A549 (cell line): ENCODE measurements at regions not wholly inside any gene's neighbourhood (a gene's known extent, or its start where the extent isn't known, plus 50 kb on each side); places are given as distances from the start of the nearest gene placed in this dataset.

ENCODE experiments used
- ATAC-seq, 2 experiments: fragments of 200-7000 bp in 1 of 2; fragments of >200 bp in 1 of 2; cut with Nextera tagmentation in 1 of 2; cut with Tn5 transposase in 1 of 2; 3 replicates each; pipeline versions ENCODE4 v1.8.0 to v1.9.1; 2018 to 2020; ENCODE audit warnings: mild to moderate bottlenecking in 1 of 2, moderate library complexity in 1 of 2
- CTCF ChIA-PET: fragments of 300-600 bp; sonication (Branson Sonifier 250); formaldehyde crosslinking; extraction: SDS; loops from one replicate; lab custom pipeline; 2021; ENCODE audit warnings: antibody characterized with exemption, inconsistent platforms; lab: Yijun Ruan, JAX
- POLR2A ChIA-PET: fragments of 350-600 bp; formaldehyde crosslinking; extraction: SDS; loops from one replicate; lab custom pipeline; 2021; ENCODE audit warnings: antibody characterized with exemption, inconsistent platforms; lab: Yijun Ruan, JAX
- DNase-seq, 2 experiments: peaks; one replicate each; pipeline versions ENCODE4 v3.0.0 to v3.0.0-alpha.2; 2011 to 2016; ENCODE audit warnings: low read depth in 1 of 2, low spot score in 1 of 2
- FAIRE-seq: peaks from 2 replicates; lab custom pipeline; 2011; peaks lifted over from hg19 to GRCh38; lab: Jason Lieb, UNC
- H3K27ac ChIP-seq, 2 experiments: fragments of >200 bp; sonication (Bioruptor Twin); formaldehyde crosslinking; 3 replicates each; pipeline ENCODE4 v1.5.1; 2016 to 2017
- H3K4me1 ChIP-seq: fragments of >200 bp; sonication (Bioruptor Twin); formaldehyde crosslinking; 3 replicates; pipeline ENCODE4 v1.6.1; 2016
- H3K4me2 ChIP-seq: fragments of >200 bp; sonication (Bioruptor Twin); formaldehyde crosslinking; 3 replicates; pipeline ENCODE4 v1.6.1; 2016
- H3K4me3 ChIP-seq: fragments of >200 bp; sonication (Bioruptor Twin); formaldehyde crosslinking; 3 replicates; pipeline ENCODE4 v1.5.1; 2016
- H3K9me3 ChIP-seq: fragments of >200 bp; sonication (Bioruptor Twin); formaldehyde crosslinking; 3 replicates; pipeline ENCODE4 v1.6.1; 2016
- CBX8 ChIP-seq: fragments of 200-600 bp; sonication (generic); IDR thresholded peaks from 2 replicates; pipeline ENCODE4 v1.6.1; 2016
- CHD4 ChIP-seq: fragments of 200-600 bp; sonication (generic); IDR thresholded peaks from 2 replicates; pipeline ENCODE4 v1.6.1; 2016; ENCODE audit warnings: antibody characterized with exemption, mild to moderate bottlenecking, borderline replicate concordance
- CTCF ChIP-seq: fragments of >200 bp; sonication (Bioruptor Twin); formaldehyde crosslinking; IDR thresholded peaks from 3 replicates; pipeline ENCODE4 v1.5.1; 2016
- E2F6 ChIP-seq: IDR thresholded peaks from 2 replicates; pipeline ENCODE4 v1.6.1; 2012; ENCODE audit warnings: low read depth, borderline replicate concordance
- EHMT2 ChIP-seq: fragments of 200-600 bp; sonication (generic); IDR thresholded peaks from 2 replicates; pipeline ENCODE4 v1.6.1; 2016; ENCODE audit warnings: antibody characterized with exemption, low read depth, mild to moderate bottlenecking, moderate library complexity
- ESRRA ChIP-seq: fragments of 150-350 bp; IDR thresholded peaks from 2 replicates; pipeline ENCODE4 v1.6.1; 2014; ENCODE audit warnings: mild to moderate bottlenecking, low read length, borderline replicate concordance
- FOSB ChIP-seq: fragments of 250-450 bp; sonication (Bioruptor Pico); IDR thresholded peaks from 2 replicates; pipeline ENCODE4 v1.5.0; 2020; ENCODE audit warnings: mild to moderate bottlenecking, moderate library complexity
- HOXB5 ChIP-seq: fragments of 250-450 bp; sonication (Bioruptor Pico); IDR thresholded peaks from 2 replicates; pipeline ENCODE4 v1.5.0; 2020; ENCODE audit warnings: mild to moderate bottlenecking, moderate library complexity
- JUN ChIP-seq, 2 experiments: fragments of >200 bp; sonication (Bioruptor Twin); formaldehyde crosslinking; IDR thresholded peaks; 2 replicates in 1 of 2; 3 replicates in 1 of 2; pipeline ENCODE4 v1.6.1; 2016 to 2017
- KDM1A ChIP-seq: fragments of 200-600 bp; sonication (generic); IDR thresholded peaks from 2 replicates; pipeline ENCODE4 v1.6.1; 2016; ENCODE audit warnings: low read depth, mild to moderate bottlenecking
- KDM5A ChIP-seq: fragments of 200-600 bp; sonication (generic); IDR thresholded peaks from 2 replicates; pipeline ENCODE4 v1.6.1; 2016; ENCODE audit warnings: antibody characterized with exemption, mild to moderate bottlenecking
- MAX ChIP-seq: IDR thresholded peaks from 2 replicates; pipeline ENCODE4 v1.6.1; 2012
- NFE2L2 ChIP-seq: fragments of 150-350 bp; conservative IDR thresholded peaks from 2 replicates; pipeline ENCODE4 v1.6.1; 2014; ENCODE audit warnings: low read length
- NPAS2 ChIP-seq: fragments of 250-450 bp; sonication (Bioruptor Pico); IDR thresholded peaks from 2 replicates; pipeline ENCODE4 v1.8.0; 2022; ENCODE audit warnings: mild to moderate bottlenecking, moderate library complexity, borderline replicate concordance
- NR3C1 ChIP-seq: fragments of >200 bp; sonication (Bioruptor Twin); formaldehyde crosslinking; IDR thresholded peaks from 3 replicates; pipeline ENCODE4 v1.6.1; 2017
- PHF8 ChIP-seq: fragments of 200-600 bp; sonication (generic); IDR thresholded peaks from 2 replicates; pipeline ENCODE4 v1.6.1; 2016; ENCODE audit warnings: low read depth, mild to moderate bottlenecking, antibody characterized with exemption, moderate library complexity, borderline replicate concordance
- POLR2A ChIP-seq: IDR thresholded peaks from 2 replicates; pipeline ENCODE4 v1.6.1; 2012; ENCODE audit warnings: mild to moderate bottlenecking, low read length
- RARB ChIP-seq: fragments of 250-450 bp; sonication (Bioruptor Pico); IDR thresholded peaks from 2 replicates; pipeline ENCODE4 v1.8.0; 2021; ENCODE audit warnings: mild to moderate bottlenecking, moderate library complexity
- REST ChIP-seq: fragments of 200-600 bp; sonication (generic); IDR thresholded peaks from 2 replicates; pipeline ENCODE4 v1.6.1; 2016; ENCODE audit warnings: antibody characterized with exemption, mild to moderate bottlenecking, moderate library complexity
- SMC3 ChIP-seq: fragments of >200 bp; sonication (Bioruptor Twin); formaldehyde crosslinking; IDR thresholded peaks from 3 replicates; pipeline ENCODE4 v1.6.1; 2018; ENCODE audit warnings: inconsistent platforms
- SREBF2 ChIP-seq: fragments of 450-650 bp; IDR thresholded peaks from 2 replicates; pipeline ENCODE4 v1.6.1; 2014; ENCODE audit warnings: mild to moderate bottlenecking, moderate library complexity
- TFCP2L1 ChIP-seq: fragments of 250-450 bp; sonication (Bioruptor Pico); IDR thresholded peaks from 2 replicates; pipeline ENCODE4 v1.5.0; 2021; ENCODE audit warnings: mild to moderate bottlenecking
- ZC3H11A ChIP-seq: fragments of 450-650 bp; IDR thresholded peaks from 2 replicates; pipeline ENCODE4 v1.6.1; 2014; ENCODE audit warnings: antibody characterized with exemption, mild to moderate bottlenecking
- WGBS: methylation state at CpG from one replicate; pipeline ENCODE4 v1.1.6; 2017; ENCODE audit errors: missing lambda C conversion rate; 5-methylcytosine and 5-hydroxymethylcytosine counted together

- TF ChIP-seq NFE2L2 (no peak), KDM1A (no peak), HOXB5 (CRISPR knock-in tag) (no peak), CHD4 (no peak), ZC3H11A (no peak), JUN (IDR thresholded peaks at IDR 0.05) (no peak), SMC3 (no peak), KDM5A (no peak), NR3C1 (no peak), ESRRA (no peak), NPAS2 (CRISPR knock-in tag) (no peak), POLR2A (no peak), FOSB (CRISPR knock-in tag) (no peak), E2F6 (no peak), CBX8 (no peak)
Observed at GRCh38 chr4:17220816-17221215, 291.1 kb downstream of the QDPR start.

GRCh38 chr4:17218786-17219185 lies 293.1 kb downstream of the QDPR start:
- Histone ChIP-seq H3K4me1 (no peaks in the 10 kb centered on the region), H3K9me3 (no peaks in the 10 kb centered on the region), H3K27ac (no peak overlapping the region), H3K4me2 (no peak overlapping the region), H3K4me3 (no peak overlapping the region)
- 0% methylated on average over 3 of the region's 3 CpGs for WGBS
- ATAC-seq (no peak), FAIRE-seq (no peak), DNase-seq (no peak)
- TF ChIP-seq ZC3H11A (no peak), SREBF2 (no peak), CTCF (no peak), SMC3 (no peak), FOSB (CRISPR knock-in tag) (no peak), RARB (CRISPR knock-in tag) (no peak), EHMT2 (no peak), MAX (no peak), JUN (IDR thresholded peaks at IDR 0.05) (no peak), REST (no peak), TFCP2L1 (no peak), PHF8 (no peak)
- POLR2A ChIA-PET, result no interaction called here
- CTCF ChIA-PET, result no interaction called here

More at GRCh38 chr4:17220816-17221215, 291.1 kb downstream of the QDPR start:
- no peak overlapping the region for H3K27ac ChIP-seq
- no peak for ATAC-seq
- H3K9me3 ChIP-seq, result no peaks in the 10 kb centered on the region
- CTCF ChIA-PET, result no interaction called here
- no peak for FAIRE-seq
- H3K4me1 ChIP-seq, result no peaks in the 10 kb centered on the region
- POLR2A ChIA-PET, result no interaction called here
- H3K4me3 ChIP-seq, result no peak overlapping the region
- no peak for DNase-seq
- no peak overlapping the region for H3K4me2 ChIP-seq
